Panc1 (cell line): ENCODE measurements at regions not wholly inside any gene's neighbourhood (a gene's known extent, or its start where the extent isn't known, plus 50 kb on each side); places are given as distances from the start of the nearest gene placed in this dataset.

Experiments
- ATAC-seq: fragments of 200-7000 bp; cut with Tn5 transposase; 2 replicates; pipeline ENCODE4 v1.9.1; 2020; ENCODE audit warnings: mild to moderate bottlenecking, moderate library complexity
- BruUV-seq: library from RNA; stranded (reverse); fragments of 400-500 nt; replicated peaks from 2 replicates; lab custom pipeline; 2021; lab: Mats Ljungman, UMichigan
- CTCF ChIA-PET: fragments of 300-600 bp; sonication (Branson Sonifier 250); formaldehyde crosslinking; loops from one replicate; lab custom pipeline; 2022; ENCODE audit warnings: antibody characterized with exemption; lab: Charles Lee
- POLR2A ChIA-PET: fragments of 300-600 bp; sonication (Branson Sonifier 250); formaldehyde crosslinking; loops from one replicate; lab custom pipeline; 2022; ENCODE audit warnings: antibody characterized with exemption; lab: Charles Lee
- DNase-seq: peaks from one replicate; pipeline ENCODE4 v3.0.0-alpha.2; 2010; ENCODE audit warnings: low read depth, low spot score
- H3K27ac ChIP-seq: 2 replicates; pipeline ENCODE4 v1.5.1; 2011; ENCODE audit warnings: mild to moderate bottlenecking, low read length, inconsistent platforms
- H3K27me3 ChIP-seq: fragments of 200-500 bp; sonication (Bioruptor generic); 2 replicates; pipeline ENCODE4 v1.6.0; 2014; ENCODE audit warnings: low read length, inconsistent platforms; ENCODE audit not compliant: control insufficient read depth, insufficient read depth
- H3K36me3 ChIP-seq: fragments of 200-500 bp; sonication (Bioruptor generic); 2 replicates; pipeline ENCODE4 v1.5.1; 2014; ENCODE audit warnings: inconsistent platforms, mild to moderate bottlenecking, low read length, moderate library complexity; ENCODE audit not compliant: control insufficient read depth, insufficient read depth
- H3K4me1 ChIP-seq: 2 replicates; pipeline ENCODE4 v1.5.1; 2011; ENCODE audit warnings: inconsistent platforms, mild to moderate bottlenecking, low read length, moderate library complexity; ENCODE audit not compliant: control insufficient read depth, insufficient read depth
- H3K4me3 ChIP-seq, 2 experiments: 2 replicates each; pipeline ENCODE4 v1.5.1; 2011 to 2012; ENCODE audit warnings: low read depth in 2 of 2, low read length in 2 of 2, mild to moderate bottlenecking in 2 of 2, inconsistent platforms in 1 of 2, moderate library complexity in 1 of 2
- H3K9me3 ChIP-seq: fragments of 200-500 bp; sonication (Bioruptor generic); 2 replicates; pipeline ENCODE4 v1.5.1; 2014; ENCODE audit warnings: low read depth, mild to moderate bottlenecking, inconsistent platforms, low read length, moderate library complexity; ENCODE audit not compliant: control insufficient read depth, insufficient read depth
- CTCF ChIP-seq: fragments of 450-650 bp; IDR thresholded peaks from 2 replicates; pipeline ENCODE4 v1.5.1; 2017; ENCODE audit warnings: mild to moderate bottlenecking
- POLR2AphosphoS5 ChIP-seq: IDR thresholded peaks from 2 replicates; pipeline ENCODE4 v1.6.1; 2012; ENCODE audit warnings: mild to moderate bottlenecking, low read depth, low read length, moderate library complexity
- SIN3A ChIP-seq: IDR thresholded peaks from 2 replicates; pipeline ENCODE4 v1.6.1; 2012; ENCODE audit warnings: low read depth, mild to moderate bottlenecking, low read length, moderate library complexity, borderline replicate concordance; ENCODE audit not compliant: insufficient read depth
- TCF7L2 ChIP-seq: IDR thresholded peaks from 2 replicates; pipeline ENCODE4 v1.6.1; 2011; ENCODE audit warnings: mild to moderate bottlenecking, low read depth, low read length, inconsistent platforms
- in situ Hi-C: cut with HindIII; loops from 2 replicates; pipeline ENCODE4 v1.10.0; 2016; ENCODE audit warnings: low sequenced_read_pairs, low pct_unique_long_range_greater_than_20kb
- intact Hi-C: fragments of 100-400 bp; cut with micrococcal nuclease; formaldehyde crosslinking; loops from one replicate; pipeline ENCODE4 v1.10.0; 2022; ENCODE audit not compliant: unreplicated experiment
- TF ChIP-seq, protein P1 (sequence below), 2 experiments: IDR thresholded peaks; 2 replicates each; pipeline ENCODE4 v1.6.1; 2011 to 2012; ENCODE audit warnings: low read depth in 2 of 2, control low read depth in 1 of 2, low read length in 1 of 2, mild to moderate bottlenecking in 1 of 2, moderate library complexity in 1 of 2; ENCODE audit not compliant: insufficient read depth in 1 of 2

GRCh38 chr10:55273946-55274345, 472.9 kb upstream of the PCDH15 start:
- DNase-seq, result no peak
- Histone ChIP-seq H3K36me3 (no peaks in the 10 kb centered on the region), H3K4me1 (no peaks in the 10 kb centered on the region), H3K27me3 (no peaks in the 10 kb centered on the region), H3K4me3 (no peak overlapping the region), H3K27ac (no peak overlapping the region), H3K9me3 (no peaks in the 10 kb centered on the region)
- ATAC-seq, result no peak
- BruUV-seq, result no TSS peak
- in situ Hi-C loops (no loop called here), intact Hi-C loops (loop anchor here (10.0 kb wide), 1 partner anchor 461 kb away; no protein-coding TSS in a partner anchor)
- no peak for TF ChIP-seq CTCF
- TF ChIP-seq, protein P1, sequence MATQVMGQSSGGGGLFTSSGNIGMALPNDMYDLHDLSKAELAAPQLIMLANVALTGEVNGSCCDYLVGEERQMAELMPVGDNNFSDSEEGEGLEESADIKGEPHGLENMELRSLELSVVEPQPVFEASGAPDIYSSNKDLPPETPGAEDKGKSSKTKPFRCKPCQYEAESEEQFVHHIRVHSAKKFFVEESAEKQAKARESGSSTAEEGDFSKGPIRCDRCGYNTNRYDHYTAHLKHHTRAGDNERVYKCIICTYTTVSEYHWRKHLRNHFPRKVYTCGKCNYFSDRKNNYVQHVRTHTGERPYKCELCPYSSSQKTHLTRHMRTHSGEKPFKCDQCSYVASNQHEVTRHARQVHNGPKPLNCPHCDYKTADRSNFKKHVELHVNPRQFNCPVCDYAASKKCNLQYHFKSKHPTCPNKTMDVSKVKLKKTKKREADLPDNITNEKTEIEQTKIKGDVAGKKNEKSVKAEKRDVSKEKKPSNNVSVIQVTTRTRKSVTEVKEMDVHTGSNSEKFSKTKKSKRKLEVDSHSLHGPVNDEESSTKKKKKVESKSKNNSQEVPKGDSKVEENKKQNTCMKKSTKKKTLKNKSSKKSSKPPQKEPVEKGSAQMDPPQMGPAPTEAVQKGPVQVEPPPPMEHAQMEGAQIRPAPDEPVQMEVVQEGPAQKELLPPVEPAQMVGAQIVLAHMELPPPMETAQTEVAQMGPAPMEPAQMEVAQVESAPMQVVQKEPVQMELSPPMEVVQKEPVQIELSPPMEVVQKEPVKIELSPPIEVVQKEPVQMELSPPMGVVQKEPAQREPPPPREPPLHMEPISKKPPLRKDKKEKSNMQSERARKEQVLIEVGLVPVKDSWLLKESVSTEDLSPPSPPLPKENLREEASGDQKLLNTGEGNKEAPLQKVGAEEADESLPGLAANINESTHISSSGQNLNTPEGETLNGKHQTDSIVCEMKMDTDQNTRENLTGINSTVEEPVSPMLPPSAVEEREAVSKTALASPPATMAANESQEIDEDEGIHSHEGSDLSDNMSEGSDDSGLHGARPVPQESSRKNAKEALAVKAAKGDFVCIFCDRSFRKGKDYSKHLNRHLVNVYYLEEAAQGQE (IDR thresholded peaks at IDR 0.05; ENCODE audit: insufficient read depth in 1 of 2, low read depth in 2 of 2, low read length in 1 of 2), result no peak
- no peak for TF ChIP-seq TCF7L2
- no peak for TF ChIP-seq POLR2AphosphoS5
- no peak for TF ChIP-seq SIN3A
- ChIA-PET CTCF (no interaction called here), POLR2A (no interaction called here)

GRCh38 chr10:55272886-55273285, 471.9 kb upstream of the PCDH15 start:
- BruUV-seq, result no TSS peak
- in situ Hi-C loops, result no loop called here
- intact Hi-C loops, result loop anchor here (10.0 kb wide), 1 partner anchor 462 kb away; no protein-coding TSS in a partner anchor
- no peaks in the 10 kb centered on the region for H3K27me3 ChIP-seq
- no peaks in the 10 kb centered on the region for H3K9me3 ChIP-seq
- TF ChIP-seq CTCF (no peak), TCF7L2 (no peak), POLR2AphosphoS5 (no peak), SIN3A (no peak)
- TF ChIP-seq, protein P1 (IDR thresholded peaks at IDR 0.05; ENCODE audit: insufficient read depth in 1 of 2, low read depth in 2 of 2, low read length in 1 of 2), result no peak
- H3K36me3 ChIP-seq, result no peaks in the 10 kb centered on the region
- ATAC-seq (no peak), DNase-seq (no peak)
- no peak overlapping the region for H3K4me3 ChIP-seq
- POLR2A ChIA-PET, result no interaction called here
- CTCF ChIA-PET, result no interaction called here
- H3K4me1 ChIP-seq, result no peaks in the 10 kb centered on the region
- no peak overlapping the region for H3K27ac ChIP-seq
